ENCODE measurements at regions not wholly inside any gene's neighbourhood (a gene's known extent, or its start where the extent isn't known, plus 50 kb on each side); places are given as distances from the start of the nearest gene placed in this dataset.

- no peak for ATAC-seq
- WGBS, 4 donors = 48 to 66% (median 62%) methylated on average over 3 of the region's 3 CpGs
- H3K27ac ChIP-seq = no peak overlapping the region
- no peak for TF ChIP-seq CTCF (IDR thresholded peaks at IDR 0.05)
- TF ChIP-seq POLR2A (IDR thresholded peaks at IDR 0.05) = no peak
- intact Hi-C loops (cut with DNase I) = no loop called here
- H3K36me3 ChIP-seq = no peaks in the 10 kb centered on the region
- no peak for DNase-seq
- no peaks in the 10 kb centered on the region for H3K27me3 ChIP-seq
- H3K4me3 ChIP-seq = no peak overlapping the region
- no peaks in the 10 kb centered on the region for H3K9me3 ChIP-seq
- H3K4me1 ChIP-seq = no peaks in the 10 kb centered on the region
These were observed 461.4 kb upstream of the POT1 start for GRCh38 chr7:125390981-125391380.

- Histone ChIP-seq H3K4me3 (no peak overlapping the region), H3K27ac (no peak overlapping the region), H3K36me3 (no peaks in the 10 kb centered on the region), H3K4me1 (no peaks in the 10 kb centered on the region), H3K27me3 (no peaks in the 10 kb centered on the region), H3K9me3 (peaks cover 0 to 18% (median 2%) of the 10 kb centered on the region in 12 donors)
- intact Hi-C loops (cut with DNase I) = no loop called here
- ATAC-seq (no peak), DNase-seq (no peak)
- TF ChIP-seq POLR2A (IDR thresholded peaks at IDR 0.05) = no peak
- no peak for TF ChIP-seq CTCF (IDR thresholded peaks at IDR 0.05)
- 39 to 49% (median 44%) methylated on average over 3 of the region's 3 CpGs for WGBS, 4 donors
These were observed 456.6 kb upstream of the POT1 start for GRCh38 chr7:125386211-125386610.

GRCh38 chr7:125383324-125383723, 453.7 kb upstream of the POT1 start:
- no peak for ATAC-seq
- WGBS, 4 donors = 23 to 40% (median 32%) methylated on average over 2 of the region's 2 CpGs
- no peak overlapping the region for H3K4me3 ChIP-seq

GRCh38 chr7:125382401-125382800, 452.8 kb upstream of the POT1 start:
- H3K9me3 ChIP-seq = peaks cover 0 to 18% (median 2%) of the 10 kb centered on the region in 12 donors
- DNase-seq = no peak
- H3K4me1 ChIP-seq = no peaks in the 10 kb centered on the region
- H3K27me3 ChIP-seq = no peaks in the 10 kb centered on the region
- intact Hi-C loops (cut with DNase I) = no loop called here
- TF ChIP-seq POLR2A (IDR thresholded peaks at IDR 0.05) (no peak), CTCF (IDR thresholded peaks at IDR 0.05) (no peak)
- 87 to 89% (median 89%) methylated on average over 1 of the region's 1 CpG for WGBS, 4 donors
- H3K4me3 ChIP-seq = no peak overlapping the region
- no peak overlapping the region for H3K27ac ChIP-seq
- H3K36me3 ChIP-seq = no peaks in the 10 kb centered on the region
- no peak for ATAC-seq

More at GRCh38 chr7:125383324-125383723, 453.7 kb upstream of the POT1 start:
- peaks cover 0 to 18% (median 2%) of the 10 kb centered on the region in 12 donors for H3K9me3 ChIP-seq
- no peak for TF ChIP-seq POLR2A (IDR thresholded peaks at IDR 0.05)
- TF ChIP-seq CTCF (IDR thresholded peaks at IDR 0.05) = no peak
- H3K27ac ChIP-seq = no peak overlapping the region
- intact Hi-C loops (cut with DNase I) = no loop called here
- H3K4me1 ChIP-seq = no peaks in the 10 kb centered on the region
- H3K36me3 ChIP-seq = no peaks in the 10 kb centered on the region
- DNase-seq = no peak
- H3K27me3 ChIP-seq = no peaks in the 10 kb centered on the region
